OCI-LY7 (cell line): ENCODE measurements at regions not wholly inside any gene's neighbourhood (a gene's known extent, or its start where the extent isn't known, plus 50 kb on each side); places are given as distances from the start of the nearest gene placed in this dataset.
"Not testable (repeated sequence)": the region's sequence is repeated elsewhere in the genome, so short reads cannot be mapped to it uniquely, and the experiment has no call there.

Source experiments
- BruUV-seq: library from RNA; stranded (reverse); fragments of 400-500 nt; replicated peaks from 2 replicates; lab custom pipeline; 2021; lab: Mats Ljungman, UMichigan
- CTCF ChIA-PET: fragments of 300-600 bp; sonication (Branson Sonifier 250); formaldehyde crosslinking; loops from one replicate; lab custom pipeline; 2022; ENCODE audit warnings: antibody characterized with exemption; ENCODE audit not compliant: unreplicated experiment; lab: Charles Lee
- POLR2A ChIA-PET: fragments of 300-600 bp; sonication (Branson Sonifier 250); formaldehyde crosslinking; loops from one replicate; lab custom pipeline; 2022; ENCODE audit warnings: antibody characterized with exemption; lab: Charles Lee
- DNase-seq: peaks from one replicate; pipeline ENCODE4 v3.0.0-alpha.2; 2015; ENCODE audit warnings: low spot score
- H2AFZ ChIP-seq: fragments of 200-600 bp; sonication (generic), shearing (Covaris generic); 2 replicates; pipeline ENCODE4 v1.6.1; 2014; ENCODE audit warnings: mild to moderate bottlenecking, antibody characterized with exemption, low read length, moderate library complexity
- H3K27ac ChIP-seq: fragments of 200-600 bp; sonication (generic); 2 replicates; pipeline ENCODE4 v1.5.1; 2014; ENCODE audit warnings: mixed run types, low read depth, mild to moderate bottlenecking, moderate library complexity, low read length, inconsistent platforms; ENCODE audit not compliant: poor library complexity, severe bottlenecking
- H3K36me3 ChIP-seq: fragments of 200-600 bp; sonication (generic); 2 replicates; pipeline ENCODE4 v1.6.1; 2014; ENCODE audit warnings: mild to moderate bottlenecking, antibody characterized with exemption, low read length, moderate library complexity, mixed read lengths; ENCODE audit not compliant: insufficient read depth
- H3K4me1 ChIP-seq: fragments of 200-600 bp; sonication (generic); 2 replicates; pipeline ENCODE4 v1.5.1; 2014; ENCODE audit warnings: mild to moderate bottlenecking, low read length; ENCODE audit not compliant: insufficient read depth, poor library complexity, severe bottlenecking
- H3K4me2 ChIP-seq: fragments of 200-600 bp; sonication (generic); 2 replicates; pipeline ENCODE4 v1.6.1; 2014; ENCODE audit warnings: mild to moderate bottlenecking, low read length
- H3K4me3 ChIP-seq: fragments of 200-600 bp; sonication (generic); 2 replicates; pipeline ENCODE4 v1.5.1; 2014; ENCODE audit warnings: mild to moderate bottlenecking, low read depth, low read length; ENCODE audit not compliant: poor library complexity, severe bottlenecking
- H3K79me2 ChIP-seq: fragments of 200-600 bp; sonication (generic); 2 replicates; pipeline ENCODE4 v1.6.1; 2016; ENCODE audit warnings: low read depth, mild to moderate bottlenecking, low read length, moderate library complexity, mixed read lengths; ENCODE audit not compliant: insufficient read depth
- H3K9me2 ChIP-seq: fragments of 200-600 bp; sonication (generic); 2 replicates; pipeline ENCODE4 v1.6.1; 2016; ENCODE audit warnings: mild to moderate bottlenecking, low read length, mixed read lengths; ENCODE audit not compliant: insufficient read depth
- H3K9me3 ChIP-seq: fragments of 200-600 bp; sonication (generic); 2 replicates; pipeline ENCODE4 v1.6.1; 2014; ENCODE audit warnings: mild to moderate bottlenecking, mixed run types, low read length, mixed read lengths
- H4K20me1 ChIP-seq: fragments of 200-600 bp; sonication (generic); 2 replicates; pipeline ENCODE4 v1.6.1; 2014; ENCODE audit warnings: mild to moderate bottlenecking, antibody characterized with exemption, low read length, moderate library complexity, mixed read lengths; ENCODE audit not compliant: insufficient read depth
- CTCF ChIP-seq: fragments of 200-600 bp; sonication (generic); conservative IDR thresholded peaks from 2 replicates; pipeline ENCODE4 v1.5.1; 2014; ENCODE audit warnings: mild to moderate bottlenecking, antibody characterized with exemption, low read length, moderate library complexity, mixed read lengths
- EZH2phosphoT487 ChIP-seq: fragments of 200-600 bp; sonication (generic); IDR thresholded peaks from 2 replicates; pipeline ENCODE4 v1.6.1; 2018; ENCODE audit warnings: low read depth, borderline replicate concordance, mild to moderate bottlenecking, mixed run types, antibody characterized with exemption, low read length, moderate library complexity, mixed read lengths
- intact Hi-C: fragments of 100-400 bp; cut with micrococcal nuclease; formaldehyde crosslinking; loops from one replicate; pipeline ENCODE4 v1.10.0; 2022; ENCODE audit not compliant: unreplicated experiment

- no peak overlapping the region for H3K4me3 ChIP-seq
- DNase-seq = no peak
- POLR2A ChIA-PET = no interaction called here
- H3K4me2 ChIP-seq = no peak overlapping the region
- H3K79me2 ChIP-seq = no peaks in the 10 kb centered on the region
- H2AFZ ChIP-seq = no peak overlapping the region
- intact Hi-C loops = no loop called here
- no peaks in the 10 kb centered on the region for H3K9me2 ChIP-seq
- H3K27ac ChIP-seq = no peak overlapping the region
- no peak for TF ChIP-seq EZH2phosphoT487
- no peak for TF ChIP-seq CTCF
- no peaks in the 10 kb centered on the region for H3K9me3 ChIP-seq
- BruUV-seq = no TSS peak
- H3K4me1 ChIP-seq = no peaks in the 10 kb centered on the region
- no peaks in the 10 kb centered on the region for H4K20me1 ChIP-seq
- CTCF ChIA-PET = no interaction called here
- no peaks in the 10 kb centered on the region for H3K36me3 ChIP-seq
These were observed 822.9 kb downstream of the BRD1 start for GRCh38 chr22:49004484-49005399.

DNA sequence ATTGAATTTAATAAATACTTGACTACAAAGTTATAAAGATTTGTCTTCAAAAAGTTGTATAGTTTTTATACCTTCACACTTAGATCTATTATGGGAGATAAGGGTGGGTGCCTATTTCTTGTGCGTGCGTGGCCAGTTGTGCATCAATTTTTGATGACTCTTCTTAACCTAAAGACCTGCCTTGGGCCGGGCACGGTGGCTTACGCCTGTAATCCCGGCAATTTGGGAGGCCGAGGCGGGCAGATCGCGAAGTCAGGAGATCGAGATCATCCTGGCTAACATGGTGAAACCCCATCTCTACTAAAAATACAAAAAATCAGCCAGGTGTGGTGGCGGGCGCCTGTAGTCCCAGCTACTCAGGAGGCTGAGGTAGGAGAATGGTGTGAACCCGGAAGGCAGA, 830.1 kb downstream of the BRD1 start:
- H3K79me2 ChIP-seq, H3K4me1 ChIP-seq, H3K27ac ChIP-seq, intact Hi-C loops, H3K36me3 ChIP-seq, H3K9me3 ChIP-seq, CTCF ChIA-PET, H2AFZ ChIP-seq, H4K20me1 ChIP-seq, H3K4me2 ChIP-seq, POLR2A ChIA-PET, H3K9me2 ChIP-seq, BruUV-seq, DNase-seq, H3K4me3 ChIP-seq: not testable (repeated sequence)

GRCh38 chr22:48993655-48994054, 834.0 kb downstream of the BRD1 start:
- TF ChIP-seq CTCF (no peak), EZH2phosphoT487 (no peak)
- Histone ChIP-seq H3K79me2 (no peaks in the 10 kb centered on the region), H3K4me1 (no peaks in the 10 kb centered on the region), H3K27ac (no peak overlapping the region), H3K4me2 (no peak overlapping the region), H3K9me3 (no peaks in the 10 kb centered on the region), H3K36me3 (no peaks in the 10 kb centered on the region), H2AFZ (no peak overlapping the region), H3K4me3 (no peak overlapping the region), H4K20me1 (no peaks in the 10 kb centered on the region), H3K9me2 (no peaks in the 10 kb centered on the region)
- CTCF ChIA-PET = no interaction called here
- intact Hi-C loops = no loop called here
- no TSS peak for BruUV-seq
- POLR2A ChIA-PET = no interaction called here
- no peak for DNase-seq
